Activated CD4-positive, alpha-beta T cell treated with anti-CD3 and anti-CD28 coated beads, Interleukin-2, amount 10 ng/mL, durations not matched to agents 24 days and 14 days (primary cell): ENCODE measurements at regions not wholly inside any gene's neighbourhood (a gene's known extent, or its start where the extent isn't known, plus 50 kb on each side); places are given as distances from the start of the nearest gene placed in this dataset.

Source experiments
- DNase-seq: peaks from one replicate; pipeline ENCODE4 v3.0.0; 2022
- H3K27ac Mint-ChIP-seq: one replicate; pipeline ENCODE4 v1.8.0; 2022; ENCODE audit warnings: mild to moderate bottlenecking, mixed read lengths
- H3K27me3 Mint-ChIP-seq: one replicate; pipeline ENCODE4 v1.8.0; 2022; ENCODE audit warnings: mixed read lengths
- H3K36me3 Mint-ChIP-seq: one replicate; pipeline ENCODE4 v1.8.0; 2022; ENCODE audit warnings: low read depth, mild to moderate bottlenecking, mixed read lengths
- H3K4me1 Mint-ChIP-seq: one replicate; pipeline ENCODE4 v1.8.0; 2021; ENCODE audit warnings: mixed read lengths
- H3K4me3 Mint-ChIP-seq: one replicate; pipeline ENCODE4 v1.8.0; 2022; ENCODE audit warnings: mild to moderate bottlenecking, moderate library complexity, mixed read lengths
- H3K9me3 Mint-ChIP-seq: one replicate; pipeline ENCODE4 v1.8.0; 2021; ENCODE audit warnings: mixed read lengths
- intact Hi-C: fragments of 100-400 bp; cut with micrococcal nuclease; formaldehyde crosslinking; loops from one replicate; pipeline ENCODE4 v1.15.1; 2023

- intact Hi-C loops: no loop called here
These were observed 115.7 kb downstream of the SLIT2 start for GRCh38 chr4:20367446-20367845.

GRCh38 chr4:20368926-20369325 lies 117.2 kb downstream of the SLIT2 start:
- no peak for DNase-seq
- no peak overlapping the region for H3K4me3 Mint-ChIP-seq
- no peak overlapping the region for H3K27ac Mint-ChIP-seq
- no peaks in the 10 kb centered on the region for H3K27me3 Mint-ChIP-seq
- intact Hi-C loops: no loop called here
- H3K36me3 Mint-ChIP-seq: no peaks in the 10 kb centered on the region
- H3K4me1 Mint-ChIP-seq: no peaks in the 10 kb centered on the region
- H3K9me3 Mint-ChIP-seq: no peaks in the 10 kb centered on the region

More at GRCh38 chr4:20367446-20367845, 115.7 kb downstream of the SLIT2 start:
- no peak overlapping the region for H3K4me3 Mint-ChIP-seq
- H3K27me3 Mint-ChIP-seq: no peaks in the 10 kb centered on the region
- no peaks in the 10 kb centered on the region for H3K4me1 Mint-ChIP-seq
- no peak overlapping the region for H3K27ac Mint-ChIP-seq
- H3K36me3 Mint-ChIP-seq: no peaks in the 10 kb centered on the region
- no peaks in the 10 kb centered on the region for H3K9me3 Mint-ChIP-seq
- no peak for DNase-seq

GRCh38 chr4:20370274-20370673 lies 118.6 kb downstream of the SLIT2 start:
- no peak overlapping the region for H3K4me3 Mint-ChIP-seq
- H3K27ac Mint-ChIP-seq: no peak overlapping the region
- intact Hi-C loops: no loop called here
- no peaks in the 10 kb centered on the region for H3K36me3 Mint-ChIP-seq
- H3K27me3 Mint-ChIP-seq: no peaks in the 10 kb centered on the region
- no peaks in the 10 kb centered on the region for H3K4me1 Mint-ChIP-seq
- no peaks in the 10 kb centered on the region for H3K9me3 Mint-ChIP-seq
- DNase-seq: no peak

- intact Hi-C loops: no loop called here
- Mint-ChIP-seq H3K9me3 (no peaks in the 10 kb centered on the region), H3K27ac (no peak overlapping the region), H3K4me3 (no peak overlapping the region), H3K27me3 (no peaks in the 10 kb centered on the region), H3K36me3 (no peaks in the 10 kb centered on the region), H3K4me1 (no peaks in the 10 kb centered on the region)
- no peak for DNase-seq
These were observed 124.4 kb downstream of the SLIT2 start for GRCh38 chr4:20376070-20376469.

GRCh38 chr4:20378181-20378580 lies 126.5 kb downstream of the SLIT2 start:
- Mint-ChIP-seq H3K4me1 (no peaks in the 10 kb centered on the region), H3K36me3 (no peaks in the 10 kb centered on the region), H3K4me3 (no peak overlapping the region), H3K27me3 (no peaks in the 10 kb centered on the region), H3K9me3 (no peaks in the 10 kb centered on the region), H3K27ac (no peak overlapping the region)
- intact Hi-C loops: no loop called here
- no peak for DNase-seq

GRCh38 chr4:20381005-20381404 lies 129.3 kb downstream of the SLIT2 start:
- Mint-ChIP-seq H3K36me3 (no peaks in the 10 kb centered on the region), H3K4me3 (no peak overlapping the region), H3K4me1 (no peaks in the 10 kb centered on the region), H3K27ac (no peak overlapping the region), H3K9me3 (no peaks in the 10 kb centered on the region), H3K27me3 (no peaks in the 10 kb centered on the region)
- DNase-seq: no peak
- intact Hi-C loops: no loop called here

- no peaks in the 10 kb centered on the region for H3K27me3 Mint-ChIP-seq
- H3K4me1 Mint-ChIP-seq: no peaks in the 10 kb centered on the region
- H3K4me3 Mint-ChIP-seq: no peak overlapping the region
- no peaks in the 10 kb centered on the region for H3K9me3 Mint-ChIP-seq
- DNase-seq: no peak
- no peaks in the 10 kb centered on the region for H3K36me3 Mint-ChIP-seq
- intact Hi-C loops: no loop called here
- no peak overlapping the region for H3K27ac Mint-ChIP-seq
These were observed 131.6 kb downstream of the SLIT2 start for GRCh38 chr4:20383283-20383682.

GRCh38 chr4:20383969-20384368 lies 132.3 kb downstream of the SLIT2 start:
- H3K4me1 Mint-ChIP-seq: no peaks in the 10 kb centered on the region
- DNase-seq: no peak
- no peaks in the 10 kb centered on the region for H3K36me3 Mint-ChIP-seq
- H3K27me3 Mint-ChIP-seq: no peaks in the 10 kb centered on the region
- H3K4me3 Mint-ChIP-seq: no peak overlapping the region
- H3K27ac Mint-ChIP-seq: no peak overlapping the region
- intact Hi-C loops: no loop called here
- no peaks in the 10 kb centered on the region for H3K9me3 Mint-ChIP-seq

- Mint-ChIP-seq H3K9me3 (no peaks in the 10 kb centered on the region), H3K36me3 (no peaks in the 10 kb centered on the region), H3K4me3 (no peak overlapping the region), H3K27ac (no peak overlapping the region), H3K4me1 (no peaks in the 10 kb centered on the region), H3K27me3 (no peaks in the 10 kb centered on the region)
- DNase-seq: no peak
- intact Hi-C loops: no loop called here
These were observed 132.8 kb downstream of the SLIT2 start for GRCh38 chr4:20384456-20384855.

- Mint-ChIP-seq H3K9me3 (no peaks in the 10 kb centered on the region), H3K27ac (no peak overlapping the region), H3K4me1 (no peaks in the 10 kb centered on the region), H3K27me3 (no peaks in the 10 kb centered on the region), H3K36me3 (no peaks in the 10 kb centered on the region), H3K4me3 (no peak overlapping the region)
- no peak for DNase-seq
- intact Hi-C loops: no loop called here
These were observed 134.5 kb downstream of the SLIT2 start for GRCh38 chr4:20386001-20386740.

- intact Hi-C loops: no loop called here
- Mint-ChIP-seq H3K4me1 (no peaks in the 10 kb centered on the region), H3K36me3 (no peaks in the 10 kb centered on the region), H3K9me3 (no peaks in the 10 kb centered on the region), H3K27me3 (no peaks in the 10 kb centered on the region), H3K27ac (no peak overlapping the region), H3K4me3 (no peak overlapping the region)
- DNase-seq: no peak
These were observed 135.2 kb downstream of the SLIT2 start for GRCh38 chr4:20386906-20387305.

- Mint-ChIP-seq H3K9me3 (no peaks in the 10 kb centered on the region), H3K27ac (no peak overlapping the region), H3K27me3 (no peaks in the 10 kb centered on the region), H3K4me1 (no peaks in the 10 kb centered on the region), H3K4me3 (no peak overlapping the region), H3K36me3 (no peaks in the 10 kb centered on the region)
- intact Hi-C loops: no loop called here
- DNase-seq: no peak
These were observed 139.5 kb downstream of the SLIT2 start for GRCh38 chr4:20391198-20391597.

- Mint-ChIP-seq H3K36me3 (no peaks in the 10 kb centered on the region), H3K27me3 (no peaks in the 10 kb centered on the region), H3K27ac (no peak overlapping the region), H3K9me3 (no peaks in the 10 kb centered on the region), H3K4me1 (no peaks in the 10 kb centered on the region), H3K4me3 (no peak overlapping the region)
- no peak for DNase-seq
- intact Hi-C loops: no loop called here
These were observed 140.2 kb downstream of the SLIT2 start for GRCh38 chr4:20391912-20392311.

GRCh38 chr4:20393486-20394100 lies 141.9 kb downstream of the SLIT2 start:
- Mint-ChIP-seq H3K36me3 (no peaks in the 10 kb centered on the region), H3K9me3 (no peaks in the 10 kb centered on the region), H3K27ac (no peak overlapping the region), H3K4me1 (no peaks in the 10 kb centered on the region), H3K4me3 (no peak overlapping the region), H3K27me3 (no peaks in the 10 kb centered on the region)
- no peak for DNase-seq
- intact Hi-C loops: no loop called here

GRCh38 chr4:20394512-20394911 lies 142.8 kb downstream of the SLIT2 start:
- intact Hi-C loops: no loop called here
- no peak overlapping the region for H3K4me3 Mint-ChIP-seq
- no peaks in the 10 kb centered on the region for H3K36me3 Mint-ChIP-seq
- no peak for DNase-seq
- H3K27ac Mint-ChIP-seq: no peak overlapping the region
- H3K27me3 Mint-ChIP-seq: no peaks in the 10 kb centered on the region
- H3K9me3 Mint-ChIP-seq: no peaks in the 10 kb centered on the region
- no peaks in the 10 kb centered on the region for H3K4me1 Mint-ChIP-seq
